Loucy (cell line): ENCODE measurements at regions not wholly inside any gene's neighbourhood (a gene's known extent, or its start where the extent isn't known, plus 50 kb on each side); places are given as distances from the start of the nearest gene placed in this dataset.

Source experiments
- CTCF ChIP-seq: fragments of 200-600 bp; sonication (generic); conservative IDR thresholded peaks from 2 replicates; pipeline ENCODE4 v1.5.1; 2014; ENCODE audit warnings: mild to moderate bottlenecking, antibody characterized with exemption, low read length
- EZH2phosphoT487 ChIP-seq: fragments of 200-600 bp; IDR thresholded peaks from 2 replicates; pipeline ENCODE4 v1.6.1; 2018; ENCODE audit warnings: antibody characterized with exemption, mild to moderate bottlenecking, moderate library complexity, borderline replicate concordance

GRCh38 chr22:25406510-25407210 lies 157.8 kb upstream of the GRK3 start:
- TF ChIP-seq EZH2phosphoT487, result no peak
- TF ChIP-seq CTCF, result no peak
